AG08396 (cell line): ENCODE measurements at regions not wholly inside any gene's neighbourhood (a gene's known extent, or its start where the extent isn't known, plus 50 kb on each side); places are given as distances from the start of the nearest gene placed in this dataset.

Experiments used
- DNase-seq: peaks from one replicate; pipeline ENCODE4 v3.0.0; 2012; ENCODE audit warnings: low spot score, mixed read lengths

DNA sequence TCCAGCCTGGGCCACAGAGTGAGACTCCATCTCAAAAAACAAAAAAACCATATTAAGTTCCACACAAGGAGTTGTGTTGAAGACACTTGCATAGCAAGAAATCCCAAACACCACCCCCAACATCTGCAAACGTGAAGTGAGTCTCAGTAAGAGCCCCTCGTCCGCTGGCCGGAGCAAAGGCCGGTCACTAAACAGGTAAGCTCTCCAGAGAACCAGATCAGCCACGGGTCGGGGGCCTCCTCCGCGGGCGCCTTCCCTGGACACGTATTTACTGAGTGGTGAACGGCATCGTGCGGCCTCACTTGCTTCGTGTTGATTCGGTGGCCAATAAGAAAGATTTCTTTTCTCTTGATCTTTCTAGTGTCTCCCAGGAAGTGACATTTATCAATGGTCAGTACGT lies 93.6 kb downstream of the MRPL36 start:
- no peak for DNase-seq

- no peak for DNase-seq
Measured at GRCh38 chr5:1704676-1705075, 95.0 kb downstream of the MRPL36 start.

DNA sequence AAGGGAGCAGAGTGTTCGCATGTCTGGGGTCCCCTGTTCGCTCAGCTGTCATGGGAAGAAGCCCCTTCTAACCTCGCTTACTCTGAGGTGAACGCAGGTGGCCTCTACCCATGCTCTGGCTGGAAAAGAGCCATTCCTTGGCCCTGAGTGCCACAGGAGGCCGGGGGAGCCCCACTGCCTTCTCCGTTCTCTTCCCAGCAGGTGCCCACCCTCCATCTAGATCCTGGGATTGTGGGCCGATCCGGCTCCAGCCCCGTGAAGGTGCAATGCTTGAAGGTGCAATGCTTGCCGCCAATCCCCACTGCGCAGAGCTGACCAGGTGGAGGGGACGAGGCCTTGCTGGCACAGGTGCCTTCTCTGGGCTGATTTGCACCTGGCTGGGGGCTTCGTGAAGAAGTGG lies 95.4 kb downstream of the MRPL36 start:
- DNase-seq: no peak

DNA sequence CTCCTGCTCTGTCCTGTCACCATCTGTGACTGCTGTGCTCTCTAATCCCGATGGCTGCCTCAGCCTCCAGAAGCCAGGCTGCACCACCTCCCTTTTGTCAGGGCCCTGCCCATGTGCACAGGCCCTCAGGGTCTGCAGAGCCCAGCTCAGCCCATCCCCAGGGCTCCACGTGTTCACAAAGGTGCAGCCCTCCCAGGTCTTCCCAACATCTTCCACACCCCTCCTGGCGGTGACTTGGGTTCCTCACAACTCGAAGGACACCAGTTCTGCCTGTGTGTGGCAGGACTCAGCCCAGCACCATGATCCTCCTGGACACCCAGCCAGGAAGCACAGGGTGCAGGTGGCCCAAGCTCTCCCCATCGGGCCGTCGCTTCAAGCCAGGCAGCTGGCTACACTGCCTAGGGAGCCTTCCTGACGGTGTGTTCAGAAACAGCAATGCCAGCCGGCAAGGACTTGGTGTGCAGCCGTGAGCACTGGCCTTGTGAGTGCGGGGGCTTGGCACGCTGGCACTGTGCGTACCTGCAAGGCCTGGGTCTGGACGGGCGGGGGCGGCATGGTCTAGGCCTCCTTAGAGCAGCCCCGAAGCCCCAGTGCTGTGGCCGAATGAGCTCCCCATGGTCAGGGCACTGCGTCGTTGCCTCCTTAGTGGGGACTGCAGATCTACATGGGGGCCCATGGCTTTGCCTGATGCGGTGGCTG lies 96.1 kb downstream of the MRPL36 start:
- DNase-seq: no peak

- DNase-seq: no peak
Measured at GRCh38 chr5:1702318-1702717, 97.3 kb downstream of the MRPL36 start.

DNA sequence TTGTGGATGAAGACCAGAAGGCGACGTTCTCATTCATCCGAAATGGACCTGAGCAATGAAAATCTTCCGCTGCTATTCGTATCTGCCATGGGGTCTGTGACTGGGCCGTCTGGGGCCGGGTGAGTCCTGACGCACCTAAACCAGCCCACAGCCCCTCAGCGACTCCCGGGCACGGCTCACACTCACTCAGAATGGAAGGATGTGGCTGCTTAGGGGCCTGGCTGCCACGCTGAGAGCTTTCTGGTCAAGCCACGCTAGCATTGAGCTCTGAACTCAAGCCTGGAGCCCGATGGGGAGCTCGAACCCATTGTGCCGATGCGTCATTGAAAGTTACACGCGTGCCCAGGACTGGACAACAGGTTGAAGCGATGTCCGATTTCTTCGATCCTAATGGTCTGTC lies 97.8 kb downstream of the MRPL36 start:
- no peak for DNase-seq

DNA sequence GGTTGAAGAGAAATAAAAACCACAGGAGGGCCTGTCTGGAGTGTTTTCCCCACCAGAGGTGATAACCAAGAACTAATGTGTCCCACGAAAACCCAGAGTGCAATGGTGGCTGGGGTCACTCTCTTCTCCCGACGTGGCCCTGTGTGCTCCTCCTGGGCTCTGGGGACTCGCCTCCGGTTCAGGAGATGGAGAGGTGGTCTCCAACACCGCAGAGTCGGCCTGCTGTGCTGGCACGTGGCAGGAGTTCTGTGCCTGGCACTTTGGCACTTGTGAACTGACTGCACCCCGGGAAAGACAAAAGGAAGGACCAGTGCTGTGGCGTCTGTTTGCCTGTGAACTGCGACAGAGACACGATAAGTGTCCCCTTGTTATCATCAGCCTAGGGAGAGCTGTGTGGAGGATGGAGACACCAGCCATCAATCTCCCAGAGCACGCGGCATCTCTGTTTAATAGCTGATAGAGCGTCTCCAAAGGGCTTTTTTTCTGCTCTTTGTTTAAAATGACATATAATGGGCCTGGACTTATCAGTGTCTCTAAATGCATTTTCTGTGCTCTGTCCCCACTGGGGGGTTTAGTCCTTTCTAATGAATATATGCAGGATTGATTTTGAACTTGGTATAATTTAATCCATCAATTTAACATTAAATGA lies 98.3 kb downstream of the MRPL36 start:
- no peak for DNase-seq

DNA sequence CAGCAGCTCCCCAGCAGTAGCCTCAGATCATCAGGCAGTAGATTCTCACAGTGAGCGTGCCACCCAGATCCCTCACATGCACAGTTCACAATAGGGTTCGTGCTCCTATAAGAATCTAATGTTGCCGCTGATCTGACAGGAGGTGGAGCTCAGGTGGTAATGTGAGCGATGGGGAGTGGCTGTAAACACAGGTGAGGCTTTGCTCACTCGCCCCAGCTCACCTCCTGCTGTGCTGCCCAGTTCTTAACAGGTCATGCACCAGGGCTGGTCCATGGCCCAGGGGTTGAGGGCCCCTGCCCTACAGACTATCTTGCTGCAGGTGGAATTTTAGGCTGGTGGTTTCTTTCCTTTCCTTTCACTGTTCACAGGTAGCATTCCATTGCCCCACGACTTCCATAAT lies 100.2 kb downstream of the MRPL36 start:
- no peak for DNase-seq

DNA sequence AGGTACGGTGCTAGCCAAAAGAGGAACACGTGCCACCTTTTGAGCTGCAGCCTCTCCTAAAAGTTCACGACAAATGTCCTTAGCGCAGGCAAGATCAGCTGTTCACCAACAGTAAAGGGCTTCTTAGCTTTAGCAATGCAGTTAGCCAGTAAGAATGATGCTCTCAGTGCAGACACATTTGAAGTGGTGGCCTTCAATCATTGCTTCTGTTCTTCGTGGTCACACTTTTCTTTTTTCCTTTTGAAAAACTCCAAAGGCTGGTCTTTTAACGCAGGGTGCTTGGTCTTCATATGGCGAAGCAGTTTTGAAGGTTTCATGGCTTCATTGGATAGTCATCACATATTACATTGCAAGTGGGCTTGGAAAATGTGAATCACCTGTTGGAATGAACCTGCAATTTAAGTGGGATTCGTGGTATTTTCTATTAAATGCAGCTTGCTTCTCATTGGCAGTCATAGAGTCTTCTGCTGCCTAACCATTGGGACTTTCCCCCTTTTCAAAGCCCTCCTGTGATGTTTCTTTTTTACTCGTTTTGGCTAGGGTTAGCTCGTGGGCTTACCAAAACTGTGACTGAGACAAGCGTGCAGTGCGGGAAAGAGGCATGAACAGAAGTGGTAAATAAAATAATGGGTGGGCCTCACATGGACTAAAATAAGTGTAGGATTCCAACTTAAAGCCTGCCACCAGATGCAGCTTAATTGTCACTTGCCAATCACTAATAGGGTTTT lies 100.9 kb downstream of the MRPL36 start:
- no peak for DNase-seq

DNA sequence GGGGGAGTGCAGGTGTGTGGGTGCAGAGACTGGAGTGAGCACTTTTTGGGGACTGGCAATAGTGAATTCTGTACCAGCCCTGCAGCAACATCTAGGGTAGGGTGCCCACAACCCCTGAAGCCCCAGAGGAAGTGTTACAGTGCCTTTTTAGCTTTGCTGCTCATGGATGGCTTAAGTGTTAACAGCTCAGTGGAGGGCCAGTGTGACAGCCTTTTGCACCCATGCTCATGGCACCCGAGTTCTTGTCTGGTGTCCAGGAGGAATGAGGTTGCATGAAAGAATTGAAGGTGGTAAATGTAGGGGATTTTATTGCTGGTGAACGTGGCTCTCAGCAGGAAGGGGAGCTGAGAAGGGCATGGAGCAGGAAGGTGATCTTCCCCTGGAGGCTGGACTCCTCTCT lies 107.3 kb downstream of the MRPL36 start:
- no peak for DNase-seq

DNA sequence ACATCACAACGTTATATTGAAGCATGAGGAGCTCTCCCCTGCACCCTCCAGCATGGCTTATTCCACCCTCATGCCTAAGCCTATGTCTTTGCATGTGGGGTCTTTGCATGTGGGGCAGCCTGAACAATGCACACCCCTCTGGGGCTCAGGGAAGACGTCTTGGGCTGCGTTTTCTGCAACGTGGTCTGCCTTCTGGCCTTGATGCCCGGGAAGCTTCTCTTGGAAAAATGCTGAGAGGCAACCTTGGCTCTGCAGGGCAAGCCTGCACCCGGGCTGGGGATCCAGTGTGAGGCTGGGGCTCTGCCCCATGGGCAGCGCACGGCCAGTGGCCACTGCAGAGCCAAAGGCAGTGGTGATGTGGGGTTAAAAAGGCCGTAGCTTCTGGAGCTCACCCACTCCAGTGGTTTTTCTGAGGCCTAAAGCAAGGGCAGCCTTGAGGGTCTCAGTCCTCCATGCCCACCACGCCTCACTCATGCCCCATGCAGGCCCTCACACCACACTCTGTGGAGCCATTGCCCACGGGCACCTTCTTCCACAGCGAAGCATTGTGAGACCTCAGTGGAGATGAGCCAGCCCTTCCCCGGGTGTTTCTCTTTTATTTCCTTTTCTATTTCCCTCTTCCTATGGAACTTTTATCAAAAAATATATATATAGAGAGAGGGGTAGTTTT lies 112.2 kb downstream of the MRPL36 start:
- DNase-seq: no peak

GRCh38 chr5:1686016-1686802 lies 113.4 kb downstream of the MRPL36 start:
- DNase-seq: no peak

GRCh38 chr5:1685066-1685465 lies 114.6 kb downstream of the MRPL36 start:
- no peak for DNase-seq

GRCh38 chr5:1681955-1682354 lies 117.7 kb downstream of the MRPL36 start:
- no peak for DNase-seq

GRCh38 chr5:1673042-1673677 lies 126.5 kb downstream of the MRPL36 start:
- no peak for DNase-seq

GRCh38 chr5:1672396-1672795 lies 127.2 kb downstream of the MRPL36 start:
- DNase-seq: no peak

DNA sequence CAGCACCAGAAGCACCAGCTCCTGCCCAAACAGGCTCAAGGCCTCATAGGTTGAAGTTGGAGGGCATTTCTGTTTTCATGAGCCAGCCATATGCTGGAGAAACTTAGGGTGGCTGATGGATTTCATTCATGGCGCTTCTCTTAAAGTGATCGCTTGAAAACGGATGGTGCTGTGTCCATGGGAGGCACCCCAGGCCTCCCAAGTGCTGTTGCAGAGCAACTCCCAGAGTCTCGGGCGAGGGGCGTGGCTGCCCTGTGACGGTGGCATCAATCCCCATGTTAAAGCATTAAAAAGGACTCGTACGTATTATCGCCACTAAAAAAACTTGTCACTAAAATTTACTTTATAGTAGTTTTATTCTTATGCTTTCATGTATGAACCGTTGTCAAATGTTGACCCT lies 128.3 kb downstream of the MRPL36 start:
- DNase-seq: no peak

- DNase-seq: no peak
Measured at GRCh38 chr5:1670351-1670750, 129.3 kb downstream of the MRPL36 start.

DNA sequence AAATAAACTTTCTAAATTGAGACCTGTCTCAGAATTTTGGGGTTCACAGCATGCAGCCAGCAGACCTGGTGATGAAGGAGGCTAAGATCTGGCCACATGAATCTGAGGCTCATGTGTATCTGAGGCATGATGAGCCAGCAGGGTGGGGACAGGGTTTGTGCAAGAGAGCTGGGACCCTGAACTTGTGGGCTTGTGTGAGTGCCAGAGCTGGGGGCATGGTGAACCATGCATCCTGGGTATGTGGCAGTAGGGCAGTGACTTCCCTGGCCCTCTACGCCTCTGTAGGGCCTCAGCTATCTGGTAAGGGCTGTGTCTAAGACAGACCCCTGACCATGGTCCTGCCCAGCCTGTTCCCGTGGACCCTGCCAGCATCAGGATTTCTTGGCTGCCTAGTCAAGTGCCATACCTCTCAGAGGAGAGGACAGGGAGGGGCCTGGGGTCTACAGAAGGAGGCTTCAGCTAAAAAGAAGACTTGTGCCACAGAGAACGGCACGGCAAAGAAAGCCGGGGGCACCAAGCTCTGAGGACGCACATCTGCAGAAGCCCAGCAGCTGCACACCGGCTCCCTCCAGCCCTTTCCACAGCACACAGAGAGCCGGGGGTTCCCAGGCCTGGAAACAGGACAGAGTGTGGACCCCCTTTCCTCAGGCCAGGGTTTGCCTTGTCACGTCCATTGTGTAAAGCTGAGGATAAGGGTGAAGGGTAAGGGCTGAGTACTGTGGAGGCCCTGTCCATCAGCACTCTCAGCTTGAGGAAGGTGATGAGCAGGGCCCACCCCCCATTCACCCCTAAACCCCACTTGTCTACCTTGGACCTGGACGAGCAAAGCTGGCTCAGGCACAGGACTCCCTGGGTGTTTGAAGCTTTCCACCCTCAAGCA lies 130.1 kb downstream of the MRPL36 start:
- no peak for DNase-seq

DNA sequence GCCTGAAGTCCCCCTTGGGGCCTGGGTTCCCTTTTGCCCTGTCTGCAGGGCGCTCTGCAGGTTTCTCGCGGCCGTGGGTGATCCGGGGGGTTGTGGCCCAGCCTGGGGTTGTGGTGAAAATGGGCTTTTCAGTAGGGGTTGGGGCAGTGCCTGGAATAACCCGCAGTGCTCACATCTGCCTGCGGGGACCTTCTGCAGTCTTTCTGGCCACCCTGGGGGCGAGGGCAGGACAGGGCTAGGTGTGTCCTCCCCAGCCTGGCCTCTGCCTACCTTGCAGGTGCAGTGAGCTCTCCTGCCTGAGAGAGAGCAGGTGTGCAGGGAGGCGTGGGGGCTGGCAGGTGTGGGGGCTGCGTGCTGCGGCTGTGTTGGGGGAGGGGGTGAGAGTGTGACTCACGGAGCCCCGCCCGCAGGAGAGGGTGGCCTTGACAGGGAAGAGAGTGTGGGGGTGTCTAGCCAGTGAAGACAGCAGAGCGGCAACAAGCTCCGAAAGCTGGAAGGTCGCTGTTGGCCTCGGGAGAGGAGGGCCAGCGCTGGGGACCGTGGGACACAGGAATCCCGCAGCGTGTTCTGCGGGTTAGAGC lies 131.4 kb downstream of the MRPL36 start:
- no peak for DNase-seq
